Keratinocyte (primary cell): ENCODE measurements at regions not wholly inside any gene's neighbourhood (a gene's known extent, or its start where the extent isn't known, plus 50 kb on each side); places are given as distances from the start of the nearest gene placed in this dataset.

Source experiments
- DNase-seq: peaks from one replicate; pipeline ENCODE4 v3.0.0-alpha.2; 2011; ENCODE audit warnings: low read depth, missing footprints, low spot score
- FAIRE-seq: peaks from 2 replicates; lab custom pipeline; 2011; peaks lifted over from hg19 to GRCh38; lab: Jason Lieb, UNC
- H2AFZ ChIP-seq: 2 replicates; pipeline ENCODE4 v1.6.0; 2012; ENCODE audit warnings: low read length, control low read depth, inconsistent platforms; ENCODE audit not compliant: control insufficient read depth
- H3K27ac ChIP-seq: 2 replicates; pipeline ENCODE4 v1.5.1; 2011; ENCODE audit warnings: low read length; ENCODE audit not compliant: control insufficient read depth, insufficient read depth
- H3K27me3 ChIP-seq: 3 replicates; pipeline ENCODE4 v1.6.0; 2011; ENCODE audit warnings: low read length; ENCODE audit not compliant: control insufficient read depth, insufficient read depth; ENCODE audit errors: extremely low read depth
- H3K36me3 ChIP-seq, 2 experiments: 2 replicates in 1 of 2; 3 replicates in 1 of 2; pipeline ENCODE4 v1.5.1; 2011; ENCODE audit warnings: low read length in 2 of 2, mild to moderate bottlenecking in 1 of 2; ENCODE audit not compliant: control insufficient read depth in 2 of 2, insufficient read depth in 2 of 2; ENCODE audit errors: extremely low read depth in 1 of 2
- H3K4me1 ChIP-seq: 3 replicates; pipeline ENCODE4 v1.5.1; 2011; ENCODE audit warnings: low read length; ENCODE audit not compliant: control insufficient read depth, insufficient read depth; ENCODE audit errors: extremely low read depth
- H3K4me2 ChIP-seq: 3 replicates; pipeline ENCODE4 v1.6.0; 2011; ENCODE audit warnings: low read depth, low read length; ENCODE audit not compliant: control insufficient read depth, insufficient read depth; ENCODE audit errors: extremely low read depth
- H3K4me3 ChIP-seq, 3 experiments: fragments of 200-600 bp in 1 of 3; sonication (generic) in 1 of 3; 2 replicates in 2 of 3; 3 replicates in 1 of 3; pipeline ENCODE4 v1.5.1; 2011 to 2016; ENCODE audit warnings: low read length in 3 of 3, mild to moderate bottlenecking in 3 of 3, control low read depth in 2 of 3, inconsistent platforms in 1 of 3, low read depth in 1 of 3, mixed read lengths in 1 of 3, mixed run types in 1 of 3, moderate library complexity in 1 of 3; ENCODE audit not compliant: control insufficient read depth in 2 of 3, insufficient read depth in 2 of 3; ENCODE audit errors: extremely low read depth in 1 of 3
- H3K79me2 ChIP-seq: 2 replicates; pipeline ENCODE4 v1.6.0; 2012; ENCODE audit warnings: low read length; ENCODE audit not compliant: control insufficient read depth, insufficient read depth
- H3K9ac ChIP-seq: 3 replicates; pipeline ENCODE4 v1.6.0; 2011; ENCODE audit warnings: low read length; ENCODE audit not compliant: control insufficient read depth, insufficient read depth; ENCODE audit errors: extremely low read depth
- H3K9me1 ChIP-seq: 3 replicates; pipeline ENCODE4 v1.6.0; 2011; ENCODE audit warnings: low read length; ENCODE audit not compliant: control insufficient read depth, insufficient read depth; ENCODE audit errors: extremely low read depth
- H3K9me3 ChIP-seq: 2 replicates; pipeline ENCODE4 v1.5.1; 2012; ENCODE audit warnings: low read depth, low read length; ENCODE audit not compliant: control insufficient read depth
- H4K20me1 ChIP-seq: 3 replicates; pipeline ENCODE4 v1.6.0; 2011; ENCODE audit warnings: low read length; ENCODE audit not compliant: control insufficient read depth, insufficient read depth; ENCODE audit errors: extremely low read depth
- EZH2 ChIP-seq: IDR thresholded peaks from one replicate; pipeline ENCODE4 v1.6.1; 2012; ENCODE audit warnings: inconsistent platforms, mild to moderate bottlenecking, low read length, moderate library complexity
- dilution Hi-C: fragments of 300-500 bp; cut with MboI; formaldehyde crosslinking; loops from one replicate; pipeline ENCODE4 v1.7.0; 2020; ENCODE audit warnings: low sequenced_read_pairs; ENCODE audit not compliant: extremely low pct_ligation_motif_present
- TF ChIP-seq, protein P1 (sequence below), 3 experiments: IDR thresholded peaks in 1 of 3; conservative IDR thresholded peaks in 1 of 3; optimal IDR thresholded peaks in 1 of 3; 2 replicates in 2 of 3; 3 replicates in 1 of 3; pipeline versions ENCODE3 to v1.5.1; 2011; ENCODE audit warnings: low read length in 3 of 3, mild to moderate bottlenecking in 3 of 3, moderate library complexity in 2 of 3, control low read depth in 1 of 3, inconsistent platforms in 1 of 3; ENCODE audit not compliant: insufficient read depth in 2 of 3; ENCODE audit errors: extremely low read depth in 1 of 3

DNA sequence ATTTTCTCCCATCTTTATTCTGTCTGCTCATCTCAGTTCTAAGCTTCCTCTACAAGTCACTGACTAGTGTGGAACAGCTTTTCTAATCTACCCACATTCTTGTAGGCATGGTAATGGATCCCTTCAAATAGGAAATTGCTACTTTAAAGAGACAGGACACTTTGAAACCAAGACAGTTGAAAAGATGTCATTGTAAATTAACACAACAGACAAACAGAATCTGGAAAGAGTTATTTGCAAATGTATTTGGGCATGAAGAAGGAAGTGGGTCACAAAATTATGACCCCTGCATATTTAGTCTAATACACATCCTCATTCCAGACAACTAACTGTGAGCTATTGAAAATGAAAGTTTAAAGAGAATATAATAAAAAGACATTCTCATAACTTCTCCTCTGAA is 298.2 kb upstream of the MARCKS start:
- FAIRE-seq: peak; percentile 84
- no peak overlapping the region for H3K4me3 ChIP-seq

DNA sequence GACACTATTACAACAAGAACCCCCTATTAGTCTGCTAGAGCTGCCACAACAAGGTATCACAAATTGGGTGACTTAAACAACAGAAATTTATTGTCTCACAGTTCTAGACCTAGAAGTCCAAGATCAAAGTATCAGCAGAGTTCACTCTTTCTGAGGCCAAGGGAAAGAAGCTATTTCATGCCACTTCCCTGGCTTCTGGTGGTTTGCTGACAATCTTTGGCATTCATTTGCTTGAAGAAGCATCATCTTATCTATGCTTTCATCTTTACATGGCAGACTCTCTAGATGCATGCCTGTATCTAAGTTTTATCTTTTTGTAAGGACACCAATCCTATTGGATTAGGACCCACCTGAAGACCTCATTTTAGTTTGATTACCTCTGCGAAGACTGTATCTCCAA is 296.8 kb upstream of the MARCKS start:
- peaks cover 31% of the 10 kb centered on the region for H3K4me1 ChIP-seq
- no peak for TF ChIP-seq EZH2
- TF ChIP-seq, protein P1, sequence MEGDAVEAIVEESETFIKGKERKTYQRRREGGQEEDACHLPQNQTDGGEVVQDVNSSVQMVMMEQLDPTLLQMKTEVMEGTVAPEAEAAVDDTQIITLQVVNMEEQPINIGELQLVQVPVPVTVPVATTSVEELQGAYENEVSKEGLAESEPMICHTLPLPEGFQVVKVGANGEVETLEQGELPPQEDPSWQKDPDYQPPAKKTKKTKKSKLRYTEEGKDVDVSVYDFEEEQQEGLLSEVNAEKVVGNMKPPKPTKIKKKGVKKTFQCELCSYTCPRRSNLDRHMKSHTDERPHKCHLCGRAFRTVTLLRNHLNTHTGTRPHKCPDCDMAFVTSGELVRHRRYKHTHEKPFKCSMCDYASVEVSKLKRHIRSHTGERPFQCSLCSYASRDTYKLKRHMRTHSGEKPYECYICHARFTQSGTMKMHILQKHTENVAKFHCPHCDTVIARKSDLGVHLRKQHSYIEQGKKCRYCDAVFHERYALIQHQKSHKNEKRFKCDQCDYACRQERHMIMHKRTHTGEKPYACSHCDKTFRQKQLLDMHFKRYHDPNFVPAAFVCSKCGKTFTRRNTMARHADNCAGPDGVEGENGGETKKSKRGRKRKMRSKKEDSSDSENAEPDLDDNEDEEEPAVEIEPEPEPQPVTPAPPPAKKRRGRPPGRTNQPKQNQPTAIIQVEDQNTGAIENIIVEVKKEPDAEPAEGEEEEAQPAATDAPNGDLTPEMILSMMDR (optimal IDR thresholded peaks at IDR 0.05 in 1 of 3, IDR thresholded peaks at IDR 0.05 in 1 of 3, conservative IDR thresholded peaks at IDR 0.05 in 1 of 3; ENCODE audit: extremely low read depth in 1 of 3, insufficient read depth in 2 of 3, low read length in 3 of 3): no peak
- DNase-seq (no peak), FAIRE-seq (peak; percentile 53)
- peak overlapping the region; percentile 66 for H3K27ac ChIP-seq
- H3K9ac ChIP-seq: no peak overlapping the region
- H3K9me3 ChIP-seq: no peaks in the 10 kb centered on the region
- no peak overlapping the region for H3K4me3 ChIP-seq
- peak overlapping the region; percentile 36 for H2AFZ ChIP-seq
- H3K36me3 ChIP-seq: no peaks in the 10 kb centered on the region
- H3K79me2 ChIP-seq: no peaks in the 10 kb centered on the region
- H4K20me1 ChIP-seq: no peaks in the 10 kb centered on the region
- H3K9me1 ChIP-seq: no peaks in the 10 kb centered on the region
- dilution Hi-C loops: no loop called here
- peak overlapping the region; percentile 49 for H3K4me2 ChIP-seq
- no peaks in the 10 kb centered on the region for H3K27me3 ChIP-seq

More for the DNA sequence above, 298.2 kb upstream of the MARCKS start:
- no peaks in the 10 kb centered on the region for H3K9me3 ChIP-seq
- no peaks in the 10 kb centered on the region for H3K27me3 ChIP-seq
- no peaks in the 10 kb centered on the region for H3K9me1 ChIP-seq
- dilution Hi-C loops: no loop called here
- no peak overlapping the region for H3K27ac ChIP-seq
- H4K20me1 ChIP-seq: no peaks in the 10 kb centered on the region
- peak overlapping the region; percentile 88 for H2AFZ ChIP-seq
- no peaks in the 10 kb centered on the region for H3K79me2 ChIP-seq
- no peak for TF ChIP-seq EZH2
- TF ChIP-seq, protein P1 (optimal IDR thresholded peaks at IDR 0.05 in 1 of 3, IDR thresholded peaks at IDR 0.05 in 1 of 3, conservative IDR thresholded peaks at IDR 0.05 in 1 of 3; ENCODE audit: extremely low read depth in 1 of 3, insufficient read depth in 2 of 3, low read length in 3 of 3): no peak
- H3K4me2 ChIP-seq: peak overlapping the region; percentile 42
- no peaks in the 10 kb centered on the region for H3K36me3 ChIP-seq
- H3K4me1 ChIP-seq: peaks cover 31% of the 10 kb centered on the region
- no peak for DNase-seq
- H3K9ac ChIP-seq: no peak overlapping the region
